ENCODE measurements at regions not wholly inside any gene's neighbourhood (a gene's known extent, or its start where the extent isn't known, plus 50 kb on each side); places are given as distances from the start of the nearest gene placed in this dataset.

GRCh38 chr4:189129044-189129694, 811.5 kb upstream of the FRG1 start:
- TF ChIP-seq CTCF (IDR thresholded peaks at IDR 0.05; ENCODE audit: low read depth, low read length) (no peak), EZH2phosphoT487 (IDR thresholded peaks at IDR 0.05; ENCODE audit: low read depth) (no peak)
